22Rv1 (cell line): ENCODE measurements at regions not wholly inside any gene's neighbourhood (a gene's known extent, or its start where the extent isn't known, plus 50 kb on each side); places are given as distances from the start of the nearest gene placed in this dataset.

Experiments used
- ZFX ChIP-seq: fragments of 450-650 bp; IDR thresholded peaks from 2 replicates; pipeline ENCODE4 v1.6.1; 2017; ENCODE audit warnings: antibody characterized with exemption, borderline replicate concordance
- TF ChIP-seq, protein P1 (sequence below): fragments of 450-650 bp; IDR thresholded peaks from 2 replicates; pipeline ENCODE4 v1.5.1; 2017; ENCODE audit warnings: mild to moderate bottlenecking

DNA sequence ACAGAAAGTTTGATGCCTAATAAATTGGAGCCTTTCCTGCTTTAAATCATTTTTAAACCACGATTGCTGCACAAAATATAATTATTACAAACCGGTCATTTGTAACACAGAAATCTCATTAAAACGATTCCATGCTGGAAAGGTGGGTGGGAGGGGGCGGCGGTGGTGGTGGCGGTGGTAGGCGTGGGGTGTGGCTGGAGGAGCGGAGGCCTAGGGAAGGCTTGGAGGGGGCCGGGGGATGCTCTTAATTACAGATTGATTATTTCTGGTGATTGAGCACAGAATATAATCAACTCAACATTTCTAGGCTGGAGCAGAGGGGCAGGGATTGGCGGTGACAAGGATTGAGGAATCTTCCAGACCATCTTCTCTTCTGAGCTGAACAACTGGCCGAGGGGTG, 157.5 kb downstream of the TRIM29 start:
- TF ChIP-seq, protein P1, sequence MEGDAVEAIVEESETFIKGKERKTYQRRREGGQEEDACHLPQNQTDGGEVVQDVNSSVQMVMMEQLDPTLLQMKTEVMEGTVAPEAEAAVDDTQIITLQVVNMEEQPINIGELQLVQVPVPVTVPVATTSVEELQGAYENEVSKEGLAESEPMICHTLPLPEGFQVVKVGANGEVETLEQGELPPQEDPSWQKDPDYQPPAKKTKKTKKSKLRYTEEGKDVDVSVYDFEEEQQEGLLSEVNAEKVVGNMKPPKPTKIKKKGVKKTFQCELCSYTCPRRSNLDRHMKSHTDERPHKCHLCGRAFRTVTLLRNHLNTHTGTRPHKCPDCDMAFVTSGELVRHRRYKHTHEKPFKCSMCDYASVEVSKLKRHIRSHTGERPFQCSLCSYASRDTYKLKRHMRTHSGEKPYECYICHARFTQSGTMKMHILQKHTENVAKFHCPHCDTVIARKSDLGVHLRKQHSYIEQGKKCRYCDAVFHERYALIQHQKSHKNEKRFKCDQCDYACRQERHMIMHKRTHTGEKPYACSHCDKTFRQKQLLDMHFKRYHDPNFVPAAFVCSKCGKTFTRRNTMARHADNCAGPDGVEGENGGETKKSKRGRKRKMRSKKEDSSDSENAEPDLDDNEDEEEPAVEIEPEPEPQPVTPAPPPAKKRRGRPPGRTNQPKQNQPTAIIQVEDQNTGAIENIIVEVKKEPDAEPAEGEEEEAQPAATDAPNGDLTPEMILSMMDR, result no peak
- TF ChIP-seq ZFX, result no peak
